Spleen (tissue), 11 donors: ENCODE measurements at regions not wholly inside any gene's neighbourhood (a gene's known extent, or its start where the extent isn't known, plus 50 kb on each side); places are given as distances from the start of the nearest gene placed in this dataset.

Experiments used
- DNase-seq: peaks from one replicate; pipeline ENCODE4 v3.0.0-alpha.2; 2020
- H3K27ac ChIP-seq, 8 donors: fragments of 200-600 bp; sonication (generic) in 7 of 8; 1 replicate in 4 of 8; 2 replicates in 4 of 8; pipeline versions ENCODE4 v1.5.0 to v1.8.0; 2016 to 2021; ENCODE audit warnings: inconsistent platforms in 4 of 8, mild to moderate bottlenecking in 4 of 8, moderate library complexity in 1 of 8
- H3K27me3 ChIP-seq, 7 donors: fragments of 200-600 bp; sonication (generic) in 6 of 7; replicated peaks in 1 of 7; 1 replicate in 4 of 7; 2 replicates in 3 of 7; pipeline versions ENCODE4 v1.5.0 to v1.8.0; 2016 to 2021; ENCODE audit warnings: inconsistent platforms in 3 of 7, mild to moderate bottlenecking in 1 of 7
- H3K36me3 ChIP-seq, 6 donors: fragments of 200-600 bp; sonication (generic) in 5 of 6; 1 replicate in 4 of 6; 2 replicates in 2 of 6; pipeline versions ENCODE4 v1.5.0 to v1.8.0; 2016 to 2021; ENCODE audit warnings: inconsistent platforms in 2 of 6
- H3K4me1 ChIP-seq, 6 donors: fragments of 200-600 bp; sonication (generic) in 5 of 6; 1 replicate in 3 of 6; 2 replicates in 3 of 6; pipeline versions ENCODE4 v1.5.0 to v1.8.0; 2016 to 2021; ENCODE audit warnings: inconsistent platforms in 3 of 6
- H3K4me3 ChIP-seq, 8 donors: fragments of 200-600 bp; sonication (generic) in 7 of 8; 1 replicate in 4 of 8; 2 replicates in 4 of 8; pipeline versions ENCODE4 v1.5.0 to v1.8.0; 2016 to 2021; ENCODE audit warnings: inconsistent platforms in 4 of 8, mild to moderate bottlenecking in 4 of 8, moderate library complexity in 2 of 8
- H3K9me3 ChIP-seq, 8 donors: fragments of 200-600 bp; sonication (generic) in 7 of 8; 1 replicate in 4 of 8; 2 replicates in 4 of 8; pipeline versions ENCODE4 v1.5.0 to v1.8.0; 2016 to 2021; ENCODE audit warnings: inconsistent platforms in 4 of 8
- POLR2A ChIP-seq, 3 donors: fragments of 450-650 bp; IDR thresholded peaks; one replicate each; pipeline ENCODE4 v1.5.1; 2017; ENCODE audit warnings: antibody characterized with exemption in 3 of 3, mild to moderate bottlenecking in 1 of 3
- POLR2AphosphoS5 ChIP-seq, 3 donors: sonication (generic); formaldehyde crosslinking; IDR thresholded peaks; one replicate each; pipeline ENCODE4 v1.5.1; 2017; ENCODE audit warnings: antibody characterized with exemption in 3 of 3
- WGBS, 5 donors: extraction: QIAGEN DNeasy Blood & Tissue Kit in 3 of 5; methylation state at CpG; one replicate each; pipeline versions ENCODE4 v1.1.5 to v1.1.7; 2013 to 2018; 5-methylcytosine and 5-hydroxymethylcytosine counted together
- intact Hi-C: fragments of 100-400 bp; cut with DNase I; formaldehyde crosslinking; loops from one replicate; pipeline ENCODE4 v1.15.0; 2023; ENCODE audit warnings: low total_unique reads
- TF ChIP-seq, protein P1 (sequence below), 11 experiments: fragments of 200-600 bp in 7 of 11; fragments of 450-650 bp in 4 of 11; sonication (generic) in 4 of 11; IDR thresholded peaks in 8 of 11; conservative IDR thresholded peaks in 3 of 11; 1 replicate in 7 of 11; 2 replicates in 4 of 11; pipeline versions ENCODE4 v1.4.0 to v1.8.0; 2016 to 2021; ENCODE audit warnings: antibody characterized with exemption in 11 of 11, inconsistent platforms in 4 of 11, mild to moderate bottlenecking in 1 of 11
- donor health status: healthy with polysubstance abuse.
- donor health status: DM: no; HTN: no; CAD: no; lungs with moderate emphysema.
- donor health status: DM: no; HTN: no; CAD: no.
- donor health status: Bipolar disorder and iron deficiency.
- donor health status: healthy.
- donor health status: DM: no; HTN: no; CAD: no.
- donor health status: DM: yes; HTN: yes; CAD: no.

GRCh38 chr10:78331391-78331922 lies 297.8 kb downstream of the RPS24 start:
- DNase-seq, result no peak
- Histone ChIP-seq H3K36me3 (no peaks in the 10 kb centered on the region), H3K9me3 (peaks cover 0 to 16% (median 12%) of the 10 kb centered on the region in 8 donors), H3K4me3 (no peak overlapping the region), H3K27me3 (no peaks in the 10 kb centered on the region), H3K27ac (no peak overlapping the region), H3K4me1 (peaks cover 0 to 12% (median 10%) of the 10 kb centered on the region in 6 donors)
- TF ChIP-seq, protein P1, sequence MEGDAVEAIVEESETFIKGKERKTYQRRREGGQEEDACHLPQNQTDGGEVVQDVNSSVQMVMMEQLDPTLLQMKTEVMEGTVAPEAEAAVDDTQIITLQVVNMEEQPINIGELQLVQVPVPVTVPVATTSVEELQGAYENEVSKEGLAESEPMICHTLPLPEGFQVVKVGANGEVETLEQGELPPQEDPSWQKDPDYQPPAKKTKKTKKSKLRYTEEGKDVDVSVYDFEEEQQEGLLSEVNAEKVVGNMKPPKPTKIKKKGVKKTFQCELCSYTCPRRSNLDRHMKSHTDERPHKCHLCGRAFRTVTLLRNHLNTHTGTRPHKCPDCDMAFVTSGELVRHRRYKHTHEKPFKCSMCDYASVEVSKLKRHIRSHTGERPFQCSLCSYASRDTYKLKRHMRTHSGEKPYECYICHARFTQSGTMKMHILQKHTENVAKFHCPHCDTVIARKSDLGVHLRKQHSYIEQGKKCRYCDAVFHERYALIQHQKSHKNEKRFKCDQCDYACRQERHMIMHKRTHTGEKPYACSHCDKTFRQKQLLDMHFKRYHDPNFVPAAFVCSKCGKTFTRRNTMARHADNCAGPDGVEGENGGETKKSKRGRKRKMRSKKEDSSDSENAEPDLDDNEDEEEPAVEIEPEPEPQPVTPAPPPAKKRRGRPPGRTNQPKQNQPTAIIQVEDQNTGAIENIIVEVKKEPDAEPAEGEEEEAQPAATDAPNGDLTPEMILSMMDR (IDR thresholded peaks at IDR 0.05 in 8 of 11, conservative IDR thresholded peaks at IDR 0.05 in 3 of 11), result no peak
- TF ChIP-seq POLR2A (IDR thresholded peaks at IDR 0.05), result no peak
- no peak for TF ChIP-seq POLR2AphosphoS5 (IDR thresholded peaks at IDR 0.05)
- intact Hi-C loops, result no loop called here
- WGBS, 5 donors, result 58 to 81% (median 78%) methylated on average over 6 of the region's 6 CpGs

DNA sequence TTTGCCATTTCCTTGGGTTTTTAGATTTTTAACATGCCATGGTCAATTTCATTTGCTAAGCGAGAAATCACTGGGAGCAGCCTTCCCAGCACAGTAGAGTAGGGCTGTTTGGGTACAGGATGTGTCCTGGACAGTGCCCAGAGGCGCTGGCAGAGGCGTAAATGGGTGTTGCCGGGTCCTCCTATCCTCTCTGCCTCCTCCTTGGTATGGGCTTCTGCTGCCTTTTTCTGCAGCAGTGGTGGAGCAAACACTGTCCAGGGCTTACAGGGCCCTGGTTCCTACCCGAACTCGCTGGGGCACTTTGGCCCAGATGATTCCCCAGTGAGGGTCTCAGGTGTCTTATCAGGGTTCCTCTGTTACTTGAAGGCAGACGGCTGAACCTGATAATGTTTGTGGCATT lies 298.3 kb downstream of the RPS24 start:
- no peaks in the 10 kb centered on the region for H3K36me3 ChIP-seq
- intact Hi-C loops, result no loop called here
- H3K4me3 ChIP-seq, result no peak overlapping the region
- H3K9me3 ChIP-seq, result peaks cover 0 to 10% (median 7%) of the 10 kb centered on the region in 8 donors
- TF ChIP-seq POLR2AphosphoS5 (IDR thresholded peaks at IDR 0.05), result no peak
- no peak for TF ChIP-seq POLR2A (IDR thresholded peaks at IDR 0.05)
- TF ChIP-seq, protein P1 (IDR thresholded peaks at IDR 0.05 in 8 of 11, conservative IDR thresholded peaks at IDR 0.05 in 3 of 11), result no peak
- peaks cover 0 to 18% (median 13%) of the 10 kb centered on the region in 6 donors for H3K4me1 ChIP-seq
- H3K27me3 ChIP-seq, result no peaks in the 10 kb centered on the region
- H3K27ac ChIP-seq, result no peak overlapping the region
- WGBS, 5 donors, result 86 to 98% (median 88%) methylated on average over 7 of the region's 7 CpGs
- no peak for DNase-seq

DNA sequence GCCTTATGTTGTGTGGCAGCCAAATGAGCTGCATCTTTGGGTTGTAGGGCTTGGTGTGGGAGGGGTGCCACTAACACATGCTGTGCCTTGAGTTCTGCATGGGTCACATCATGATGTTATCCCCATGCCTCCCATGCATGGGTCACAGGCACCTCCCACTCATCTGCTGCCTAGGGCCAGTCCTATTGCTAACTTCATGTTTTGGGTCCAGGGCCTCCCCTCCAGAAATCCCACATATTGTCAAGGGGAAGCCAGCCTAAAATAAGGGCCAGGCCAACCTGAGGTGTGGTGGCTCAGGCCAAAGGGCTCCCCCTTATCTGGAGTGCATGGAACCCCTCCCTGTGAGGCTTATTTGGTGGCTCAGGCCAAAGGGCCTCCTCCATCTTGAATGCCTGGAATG lies 299.0 kb downstream of the RPS24 start:
- intact Hi-C loops, result no loop called here
- H3K27me3 ChIP-seq, result no peaks in the 10 kb centered on the region
- H3K36me3 ChIP-seq, result no peaks in the 10 kb centered on the region
- H3K27ac ChIP-seq, result no peak overlapping the region
- no peak overlapping the region for H3K4me3 ChIP-seq
- no peak for DNase-seq
- peaks cover 0 to 4% (median under 1%) of the 10 kb centered on the region in 8 donors for H3K9me3 ChIP-seq
- TF ChIP-seq POLR2A (IDR thresholded peaks at IDR 0.05) (no peak), POLR2AphosphoS5 (IDR thresholded peaks at IDR 0.05) (no peak)
- TF ChIP-seq, protein P1 (IDR thresholded peaks at IDR 0.05 in 8 of 11, conservative IDR thresholded peaks at IDR 0.05 in 3 of 11), result no peak
- H3K4me1 ChIP-seq, result peaks cover 0 to 18% (median 13%) of the 10 kb centered on the region in 6 donors

GRCh38 chr10:78333362-78334143 lies 299.9 kb downstream of the RPS24 start:
- no peak for DNase-seq

More at GRCh38 chr10:78333362-78334143, 299.9 kb downstream of the RPS24 start:
- Histone ChIP-seq H3K27me3 (no peaks in the 10 kb centered on the region), H3K27ac (no peak overlapping the region), H3K4me3 (no peak overlapping the region), H3K4me1 (peaks cover 0 to 18% (median 13%) of the 10 kb centered on the region in 6 donors), H3K36me3 (no peaks in the 10 kb centered on the region), H3K9me3 (no peaks in the 10 kb centered on the region)
- TF ChIP-seq POLR2AphosphoS5 (IDR thresholded peaks at IDR 0.05) (no peak), POLR2A (IDR thresholded peaks at IDR 0.05) (no peak)
- TF ChIP-seq, protein P1 (IDR thresholded peaks at IDR 0.05 in 8 of 11, conservative IDR thresholded peaks at IDR 0.05 in 3 of 11), result no peak
- 82 to 91% (median 86%) methylated on average over 9 of the region's 9 CpGs for WGBS, 5 donors
- intact Hi-C loops, result no loop called here
